GM12878 (cell line): ENCODE measurements at regions not wholly inside any gene's neighbourhood (a gene's known extent, or its start where the extent isn't known, plus 50 kb on each side); places are given as distances from the start of the nearest gene placed in this dataset.

Experiments
- ATAC-seq: fragments of 200-7000 bp; cut with Tn5 transposase; 3 replicates; pipeline ENCODE4 v1.9.1; 2020; ENCODE audit warnings: mild to moderate bottlenecking, moderate library complexity
- BruUV-seq: library from RNA; stranded (reverse); fragments of 400-500 nt; replicated peaks from 2 replicates; lab custom pipeline; 2021; lab: Mats Ljungman, UMichigan
- CTCF ChIA-PET: fragments of 300-600 bp; sonication (Branson Sonifier 250); formaldehyde crosslinking; extraction: SDS; loops from one replicate; lab custom pipeline; 2021; ENCODE audit warnings: inconsistent platforms; lab: Yijun Ruan, JAX
- POLR2A ChIA-PET: fragments of 350-600 bp; formaldehyde crosslinking; extraction: SDS; loops from one replicate; lab custom pipeline; 2021; ENCODE audit warnings: inconsistent platforms; lab: Charles Lee
- RAD21 ChIA-PET: fragments of 300-600 bp; sonication (Branson Sonifier 250); formaldehyde crosslinking; loops from one replicate; lab custom pipeline; 2023; ENCODE audit warnings: antibody characterized with exemption; ENCODE audit not compliant: unreplicated experiment; lab: Charles Lee
- SMC1A ChIA-PET: fragments of 300-600 bp; sonication (Branson Sonifier 250); formaldehyde crosslinking; loops from one replicate; lab custom pipeline; 2023; ENCODE audit not compliant: unreplicated experiment, uncharacterized antibody; lab: Charles Lee
- DNase-seq: peaks from one replicate; pipeline ENCODE4 v3.0.0-alpha.2; 2011; ENCODE audit warnings: low read depth, low spot score
- FAIRE-seq: peaks from 3 replicates; lab custom pipeline; 2011; peaks lifted over from hg19 to GRCh38; lab: Jason Lieb, UNC
- H2AFZ ChIP-seq: 2 replicates; pipeline ENCODE4 v1.6.0; 2011; ENCODE audit warnings: low read depth, low read length, control low read depth; ENCODE audit not compliant: control insufficient read depth
- H3K27ac ChIP-seq: 2 replicates; pipeline ENCODE4 v1.5.1; 2011; ENCODE audit warnings: control low read depth; ENCODE audit not compliant: control insufficient read depth, insufficient read depth
- H3K27me3 ChIP-seq, 2 experiments: replicated peaks in 1 of 2; 2 replicates each; pipeline versions ENCODE4 v1.6.0 to v1.6.1; 2011; ENCODE audit warnings: low read length in 1 of 2; ENCODE audit not compliant: control insufficient read depth in 2 of 2, insufficient read depth in 2 of 2
- H3K36me3 ChIP-seq, 2 experiments: 2 replicates each; pipeline ENCODE4 v1.5.1; 2011; ENCODE audit warnings: low read length in 1 of 2; ENCODE audit not compliant: control insufficient read depth in 2 of 2, insufficient read depth in 2 of 2
- H3K4me1 ChIP-seq: 2 replicates; pipeline ENCODE4 v1.6.1; 2011; ENCODE audit warnings: mild to moderate bottlenecking, low read length, moderate library complexity, mixed read lengths; ENCODE audit not compliant: control insufficient read depth, insufficient read depth
- H3K4me2 ChIP-seq: 2 replicates; pipeline ENCODE4 v1.6.0; 2011; ENCODE audit warnings: control low read depth; ENCODE audit not compliant: control insufficient read depth, insufficient read depth
- H3K4me3 ChIP-seq: fragments of 200-600 bp; sonication (generic); 2 replicates; pipeline ENCODE4 v1.5.1; 2016
- H3K79me2 ChIP-seq: 2 replicates; pipeline ENCODE4 v1.6.0; 2011; ENCODE audit warnings: low read length; ENCODE audit not compliant: control insufficient read depth, insufficient read depth
- H3K9ac ChIP-seq: 2 replicates; pipeline ENCODE4 v1.8.0; 2011; ENCODE audit warnings: low read length, control low read depth, mixed read lengths; ENCODE audit not compliant: control insufficient read depth, insufficient read depth
- H3K9me3 ChIP-seq: replicated peaks from 3 replicates; pipeline ENCODE4 v1.5.1; 2011; ENCODE audit warnings: mild to moderate bottlenecking, low read length; ENCODE audit not compliant: control insufficient read depth, insufficient read depth
- H4K20me1 ChIP-seq: 2 replicates; pipeline ENCODE4 v1.6.0; 2011; ENCODE audit not compliant: control insufficient read depth, insufficient read depth
- BHLHE40 ChIP-seq, 2 experiments: fragments of 450-650 bp in 1 of 2; IDR thresholded peaks; 2 replicates each; pipeline ENCODE4 v1.6.1; 2011 to 2017; ENCODE audit warnings: low read depth in 2 of 2, borderline replicate concordance in 1 of 2, improper control_type of control experiment in 1 of 2, low read length in 1 of 2, mild to moderate bottlenecking in 1 of 2
- DPF2 ChIP-seq: fragments of 450-650 bp; IDR thresholded peaks from 2 replicates; pipeline ENCODE4 v1.6.1; 2017; ENCODE audit warnings: mild to moderate bottlenecking
- ETV6 ChIP-seq, 2 experiments: fragments of 450-650 bp in 1 of 2; IDR thresholded peaks in 1 of 2; conservative IDR thresholded peaks in 1 of 2; 2 replicates each; pipeline ENCODE4 v1.6.1; 2014; ENCODE audit warnings: antibody characterized with exemption in 1 of 2, borderline replicate concordance in 1 of 2, low read depth in 1 of 2, mild to moderate bottlenecking in 1 of 2, moderate library complexity in 1 of 2
- MYC ChIP-seq: IDR thresholded peaks from 2 replicates; pipeline ENCODE4 v1.6.1; 2011; ENCODE audit warnings: mild to moderate bottlenecking, low read length, moderate library complexity, inconsistent platforms; ENCODE audit not compliant: insufficient read depth, insufficient replicate concordance, insufficient read length, severe bottlenecking
- NR2F1 ChIP-seq: fragments of 450-650 bp; conservative IDR thresholded peaks from 2 replicates; pipeline ENCODE4 v1.6.1; 2017; ENCODE audit warnings: mild to moderate bottlenecking
- RAD51 ChIP-seq: fragments of 450-650 bp; IDR thresholded peaks from 2 replicates; pipeline ENCODE4 v1.6.1; 2016; ENCODE audit warnings: moderate library complexity, mild to moderate bottlenecking, inconsistent platforms
- RB1 ChIP-seq: fragments of 450-650 bp; formaldehyde crosslinking; IDR thresholded peaks from 2 replicates; pipeline ENCODE4 v1.6.1; 2017; ENCODE audit warnings: mild to moderate bottlenecking, borderline replicate concordance
- RBBP5 ChIP-seq: fragments of 200-600 bp; sonication (generic); conservative IDR thresholded peaks from 2 replicates; pipeline ENCODE4 v1.6.1; 2016
- SMAD1 ChIP-seq: fragments of 450-650 bp; IDR thresholded peaks from 2 replicates; pipeline ENCODE4 v1.6.1; 2018; ENCODE audit warnings: mild to moderate bottlenecking, low read depth; ENCODE audit not compliant: partially characterized antibody
- SP1 ChIP-seq: IDR thresholded peaks from one replicate; pipeline ENCODE4 v1.6.1; 2011; ENCODE audit warnings: low read depth, low read length
- ZNF207 ChIP-seq: fragments of 450-650 bp; IDR thresholded peaks from 2 replicates; pipeline ENCODE4 v1.6.1; 2014; ENCODE audit warnings: antibody characterized with exemption, mild to moderate bottlenecking, borderline replicate concordance
- WGBS: methylation state at CpG from one replicate; pipeline ENCODE4 v1.1.6; 2016; ENCODE audit warnings: low lambda C conversion rate; ENCODE audit not compliant: insufficient replicate concordance, insufficient coverage; ENCODE audit errors: missing lambda C conversion rate; 5-methylcytosine and 5-hydroxymethylcytosine counted together
- in situ Hi-C: fragments of 300-500 bp; cut with MboI; formaldehyde crosslinking; loops from 9 replicates; pipeline ENCODE4 v1.14.3; 2018; ENCODE audit warnings: mixed read lengths
- intact Hi-C: fragments of 100-400 bp; cut with micrococcal nuclease; formaldehyde crosslinking; loops from one replicate; pipeline ENCODE4 v1.14.2; 2022; ENCODE audit not compliant: unreplicated experiment
- TF ChIP-seq, protein P1 (sequence below): fragments of 450-650 bp; IDR thresholded peaks from 2 replicates; pipeline ENCODE4 v1.6.1; 2018; ENCODE audit warnings: borderline replicate concordance, mild to moderate bottlenecking; ENCODE audit not compliant: partially characterized antibody
- TF ChIP-seq, protein P2 (sequence below): fragments of 450-650 bp; IDR thresholded peaks from 2 replicates; pipeline ENCODE4 v1.6.1; 2017; ENCODE audit warnings: mild to moderate bottlenecking
- TF ChIP-seq, protein P3 (sequence below): fragments of 150-350 bp; IDR thresholded peaks from 2 replicates; pipeline ENCODE4 v1.6.1; 2014; ENCODE audit warnings: mild to moderate bottlenecking, low read depth, low read length

DNA sequence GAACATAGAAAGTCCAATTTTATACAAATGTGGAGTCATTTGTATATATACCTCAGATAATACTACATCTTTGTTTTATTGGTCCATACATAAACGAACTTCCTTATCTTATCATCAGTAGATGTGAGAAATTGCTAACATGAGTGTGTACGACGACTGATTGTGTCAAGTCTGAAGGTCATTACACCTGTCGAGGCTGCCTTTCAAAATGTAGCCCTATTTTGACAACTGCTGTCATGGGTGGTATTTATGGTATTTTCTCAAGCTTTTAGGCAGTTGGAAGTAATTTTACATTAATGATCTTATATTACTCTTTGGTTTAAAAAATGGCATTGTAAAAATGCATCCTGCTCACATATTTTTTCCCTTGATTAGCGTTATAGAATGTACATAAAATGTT, 183.7 kb upstream of the DNAJC19 start:
- no peak overlapping the region for H3K4me3 ChIP-seq
- no peak overlapping the region for H3K4me2 ChIP-seq
- H3K9ac ChIP-seq, result no peak overlapping the region
- FAIRE-seq, result no peak
- DNase-seq, result no peak
- no peak overlapping the region for H3K27ac ChIP-seq
- ATAC-seq, result no peak
- intact Hi-C loops (loop anchor here (10.0 kb wide), 1 partner anchor 368 kb away; no protein-coding TSS in a partner anchor), in situ Hi-C loops (no loop called here)
- ChIA-PET POLR2A (no interaction called here), RAD21 (no interaction called here), CTCF (no interaction called here), SMC1A (no interaction called here)
- no peak overlapping the region for H2AFZ ChIP-seq
- H3K9me3 ChIP-seq, result no peaks in the 10 kb centered on the region
- no peaks in the 10 kb centered on the region for H4K20me1 ChIP-seq
- TF ChIP-seq SMAD1, result no peak
- TF ChIP-seq RAD51, result no peak
- TF ChIP-seq, protein P1, sequence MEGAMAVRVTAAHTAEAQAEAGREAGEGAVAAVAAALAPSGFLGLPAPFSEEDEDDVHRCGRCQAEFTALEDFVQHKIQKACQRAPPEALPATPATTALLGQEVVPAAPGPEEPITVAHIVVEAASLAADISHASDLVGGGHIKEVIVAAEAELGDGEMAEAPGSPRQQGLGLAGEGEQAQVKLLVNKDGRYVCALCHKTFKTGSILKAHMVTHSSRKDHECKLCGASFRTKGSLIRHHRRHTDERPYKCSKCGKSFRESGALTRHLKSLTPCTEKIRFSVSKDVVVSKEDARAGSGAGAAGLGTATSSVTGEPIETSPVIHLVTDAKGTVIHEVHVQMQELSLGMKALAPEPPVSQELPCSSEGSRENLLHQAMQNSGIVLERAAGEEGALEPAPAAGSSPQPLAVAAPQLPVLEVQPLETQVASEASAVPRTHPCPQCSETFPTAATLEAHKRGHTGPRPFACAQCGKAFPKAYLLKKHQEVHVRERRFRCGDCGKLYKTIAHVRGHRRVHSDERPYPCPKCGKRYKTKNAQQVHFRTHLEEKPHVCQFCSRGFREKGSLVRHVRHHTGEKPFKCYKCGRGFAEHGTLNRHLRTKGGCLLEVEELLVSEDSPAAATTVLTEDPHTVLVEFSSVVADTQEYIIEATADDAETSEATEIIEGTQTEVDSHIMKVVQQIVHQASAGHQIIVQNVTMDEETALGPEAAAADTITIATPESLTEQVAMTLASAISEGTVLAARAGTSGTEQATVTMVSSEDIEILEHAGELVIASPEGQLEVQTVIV, result no peak
- no peak for TF ChIP-seq ETV6 (conservative IDR thresholded peaks at IDR 0.05 in 1 of 2, IDR thresholded peaks at IDR 0.05 in 1 of 2; ENCODE audit: borderline replicate concordance in 1 of 2, low read depth in 1 of 2)
- TF ChIP-seq NR2F1, result no peak
- TF ChIP-seq ZNF207, result no peak
- TF ChIP-seq, protein P2, sequence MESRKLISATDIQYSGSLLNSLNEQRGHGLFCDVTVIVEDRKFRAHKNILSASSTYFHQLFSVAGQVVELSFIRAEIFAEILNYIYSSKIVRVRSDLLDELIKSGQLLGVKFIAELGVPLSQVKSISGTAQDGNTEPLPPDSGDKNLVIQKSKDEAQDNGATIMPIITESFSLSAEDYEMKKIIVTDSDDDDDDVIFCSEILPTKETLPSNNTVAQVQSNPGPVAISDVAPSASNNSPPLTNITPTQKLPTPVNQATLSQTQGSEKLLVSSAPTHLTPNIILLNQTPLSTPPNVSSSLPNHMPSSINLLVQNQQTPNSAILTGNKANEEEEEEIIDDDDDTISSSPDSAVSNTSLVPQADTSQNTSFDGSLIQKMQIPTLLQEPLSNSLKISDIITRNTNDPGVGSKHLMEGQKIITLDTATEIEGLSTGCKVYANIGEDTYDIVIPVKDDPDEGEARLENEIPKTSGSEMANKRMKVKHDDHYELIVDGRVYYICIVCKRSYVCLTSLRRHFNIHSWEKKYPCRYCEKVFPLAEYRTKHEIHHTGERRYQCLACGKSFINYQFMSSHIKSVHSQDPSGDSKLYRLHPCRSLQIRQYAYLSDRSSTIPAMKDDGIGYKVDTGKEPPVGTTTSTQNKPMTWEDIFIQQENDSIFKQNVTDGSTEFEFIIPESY, result no peak
- TF ChIP-seq RBBP5, result no peak
- TF ChIP-seq MYC, result no peak
- TF ChIP-seq BHLHE40 (IDR thresholded peaks at IDR 0.05; ENCODE audit: borderline replicate concordance in 1 of 2, low read depth in 2 of 2, low read length in 1 of 2), result no peak
- TF ChIP-seq SP1, result no peak
- TF ChIP-seq RB1, result no peak
- no peak for TF ChIP-seq DPF2
- TF ChIP-seq, protein P3, sequence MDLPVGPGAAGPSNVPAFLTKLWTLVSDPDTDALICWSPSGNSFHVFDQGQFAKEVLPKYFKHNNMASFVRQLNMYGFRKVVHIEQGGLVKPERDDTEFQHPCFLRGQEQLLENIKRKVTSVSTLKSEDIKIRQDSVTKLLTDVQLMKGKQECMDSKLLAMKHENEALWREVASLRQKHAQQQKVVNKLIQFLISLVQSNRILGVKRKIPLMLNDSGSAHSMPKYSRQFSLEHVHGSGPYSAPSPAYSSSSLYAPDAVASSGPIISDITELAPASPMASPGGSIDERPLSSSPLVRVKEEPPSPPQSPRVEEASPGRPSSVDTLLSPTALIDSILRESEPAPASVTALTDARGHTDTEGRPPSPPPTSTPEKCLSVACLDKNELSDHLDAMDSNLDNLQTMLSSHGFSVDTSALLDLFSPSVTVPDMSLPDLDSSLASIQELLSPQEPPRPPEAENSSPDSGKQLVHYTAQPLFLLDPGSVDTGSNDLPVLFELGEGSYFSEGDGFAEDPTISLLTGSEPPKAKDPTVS, result no peak
- no peaks in the 10 kb centered on the region for H3K27me3 ChIP-seq
- no peaks in the 10 kb centered on the region for H3K4me1 ChIP-seq
- 38% methylated on average over 5 of the region's 5 CpGs for WGBS
- H3K36me3 ChIP-seq, result no peaks in the 10 kb centered on the region
- H3K79me2 ChIP-seq, result no peaks in the 10 kb centered on the region
- BruUV-seq, result no TSS peak
